ENCODE measurements at regions not wholly inside any gene's neighbourhood (a gene's known extent, or its start where the extent isn't known, plus 50 kb on each side); places are given as distances from the start of the nearest gene placed in this dataset.

GRCh38 chr12:38385486-38385885 is 68.9 kb downstream of the ALG10B start:
- TF ChIP-seq CTCF (conservative IDR thresholded peaks at IDR 0.05; ENCODE audit: low read depth in 2 of 2) = no peak
- TF ChIP-seq POLR2AphosphoS5 (IDR thresholded peaks at IDR 0.05; ENCODE audit: low read depth) = no peak
- TF ChIP-seq EZH2 (IDR thresholded peaks at IDR 0.05; ENCODE audit: low read depth, unreplicated experiment) = no peak
- TF ChIP-seq REST (IDR thresholded peaks at IDR 0.05; ENCODE audit: unreplicated experiment) = no peak
- TF ChIP-seq STAT1 (IDR thresholded peaks at IDR 0.05; ENCODE audit: unreplicated experiment) = no peak
- TF ChIP-seq EZH2phosphoT487 (IDR thresholded peaks at IDR 0.05; ENCODE audit: unreplicated experiment) = no peak
- TF ChIP-seq JUNB (IDR thresholded peaks at IDR 0.05; ENCODE audit: unreplicated experiment) = no peak
- TF ChIP-seq ZNF331 (CRISPR knock-in tag; IDR thresholded peaks at IDR 0.05; ENCODE audit: low read depth) = no peak
- TF ChIP-seq CREB1 (CRISPR knock-in tag; IDR thresholded peaks at IDR 0.05; ENCODE audit: low read depth) = no peak
- TF ChIP-seq ETS1 (IDR thresholded peaks at IDR 0.05) = no peak
- no peak for TF ChIP-seq NANOG (IDR thresholded peaks at IDR 0.05; ENCODE audit: borderline replicate concordance)
- no peak for TF ChIP-seq ZNF114 (CRISPR knock-in tag; IDR thresholded peaks at IDR 0.05)

Measured in GM23338 (cell line).